H1 (cell line): ENCODE measurements at regions not wholly inside any gene's neighbourhood (a gene's known extent, or its start where the extent isn't known, plus 50 kb on each side); places are given as distances from the start of the nearest gene placed in this dataset.

Source experiments
- CHD7 ChIP-seq: fragments of 300-600 bp; sonication (generic); IDR thresholded peaks from 2 replicates; pipeline ENCODE4 v1.7.1; 2012; ENCODE audit warnings: low read length, moderate library complexity, mild to moderate bottlenecking, inconsistent platforms; ENCODE audit not compliant: insufficient replicate concordance
- NANOG ChIP-seq: IDR thresholded peaks from 2 replicates; pipeline ENCODE4 v1.6.1; 2011; ENCODE audit warnings: low read length, low read depth, mild to moderate bottlenecking, inconsistent platforms; ENCODE audit not compliant: insufficient read depth, poor library complexity, severe bottlenecking
- SIN3A ChIP-seq, 2 experiments: IDR thresholded peaks in 1 of 2; conservative IDR thresholded peaks in 1 of 2; 2 replicates each; pipeline ENCODE4 v1.6.1; 2011 to 2012; ENCODE audit warnings: low read length in 2 of 2, improper control_type of control experiment in 1 of 2, low read depth in 1 of 2, mild to moderate bottlenecking in 1 of 2
- SUZ12 ChIP-seq: fragments of 200-600 bp; sonication (generic); IDR thresholded peaks from 2 replicates; pipeline ENCODE4 v1.6.1; 2012; ENCODE audit warnings: mild to moderate bottlenecking, inconsistent platforms, low read length, moderate library complexity, mixed read lengths
- TAF7 ChIP-seq: optimal IDR thresholded peaks from 2 replicates; pipeline ENCODE3; 2011; ENCODE audit warnings: low read depth, mild to moderate bottlenecking, inconsistent platforms, low read length, moderate library complexity, borderline replicate concordance
- TBP ChIP-seq: IDR thresholded peaks from 2 replicates; pipeline ENCODE4 v1.6.1; 2011; ENCODE audit warnings: low read depth, low read length, improper control_type of control experiment

GRCh38 chr10:78903341-78903940 lies 165.3 kb upstream of the ZMIZ1 start (continued):
- TF ChIP-seq CHD7 (no peak), SIN3A (conservative IDR thresholded peaks at IDR 0.05 in 1 of 2, IDR thresholded peaks at IDR 0.05 in 1 of 2; ENCODE audit: low read depth in 1 of 2, low read length in 2 of 2) (no peak), TBP (no peak), TAF7 (no peak), NANOG (no peak), SUZ12 (no peak)
